ENCODE measurements at regions not wholly inside any gene's neighbourhood (a gene's known extent, or its start where the extent isn't known, plus 50 kb on each side); places are given as distances from the start of the nearest gene placed in this dataset.

- TF ChIP-seq CTCF (IDR thresholded peaks at IDR 0.05) (no peak), POLR2AphosphoS5 (IDR thresholded peaks at IDR 0.05) (no peak), EP300 (IDR thresholded peaks at IDR 0.05) (no peak)
Measured at GRCh38 chr7:37541810-37542443, 93.3 kb upstream of the ELMO1 start.

Measured in esophagus muscularis mucosa (tissue), 4 donors.